B cell (primary cell): ENCODE measurements at regions not wholly inside any gene's neighbourhood (a gene's known extent, or its start where the extent isn't known, plus 50 kb on each side); places are given as distances from the start of the nearest gene placed in this dataset.

Experiments used
- ATAC-seq: fragments of 200-7000 bp; cut with Tn5 transposase; one replicate; pipeline ENCODE4 v1.10.0; 2021; ENCODE audit warnings: low read depth, mild to moderate bottlenecking, moderate number of reproducible peaks, moderate library complexity
- CTCF ChIA-PET: fragments of 350-600 bp; sonication (Branson Sonifier 250); formaldehyde crosslinking; loops from one replicate; lab custom pipeline; 2021; ENCODE audit warnings: antibody characterized with exemption, inconsistent platforms; lab: Charles Lee
- POLR2A ChIA-PET: fragments of 350-600 bp; sonication (Branson Sonifier 250); formaldehyde crosslinking; loops from one replicate; lab custom pipeline; 2021; ENCODE audit warnings: antibody characterized with exemption; lab: Charles Lee
- DNase-seq: peaks from one replicate; pipeline ENCODE4 v3.0.0; 2013
- H2AFZ ChIP-seq: 2 replicates; pipeline ENCODE4 v1.6.1; 2012; ENCODE audit warnings: mild to moderate bottlenecking, low read depth, low read length; ENCODE audit not compliant: insufficient read depth, poor library complexity, severe bottlenecking
- H3K27ac ChIP-seq, 2 donors: 1 replicate in 1 of 2; 2 replicates in 1 of 2; pipeline ENCODE4 v1.5.1; 2012 to 2013; ENCODE audit warnings: low read length in 2 of 2, mild to moderate bottlenecking in 2 of 2, moderate library complexity in 1 of 2
- H3K27me3 ChIP-seq, 4 experiments: fragments of 200-600 bp in 1 of 4; sonication (generic) in 1 of 4; replicated peaks in 1 of 4; 1 replicate in 2 of 4; 2 replicates in 2 of 4; pipeline versions ENCODE4 v1.6.1 to v1.7.0; 2013 to 2016; ENCODE audit warnings: low read length in 3 of 4, mild to moderate bottlenecking in 2 of 4, mixed read lengths in 1 of 4, moderate library complexity in 1 of 4; ENCODE audit not compliant: insufficient read depth in 4 of 4, control insufficient read depth in 3 of 4; ENCODE audit errors: control extremely low read depth in 1 of 4
- H3K36me3 ChIP-seq, 2 experiments: replicated peaks in 1 of 2; 1 replicate in 1 of 2; 2 replicates in 1 of 2; pipeline versions ENCODE4 v1.6.1 to v1.7.1; 2013; ENCODE audit warnings: low read length in 1 of 2; ENCODE audit not compliant: insufficient read depth in 2 of 2, control insufficient read depth in 1 of 2; ENCODE audit errors: control extremely low read depth in 1 of 2, extremely low read depth in 1 of 2
- H3K4me1 ChIP-seq, 2 donors: fragments of 200-600 bp in 1 of 2; sonication (generic) in 1 of 2; 1 replicate in 1 of 2; 2 replicates in 1 of 2; pipeline versions ENCODE4 v1.5.1 to v1.6.1; 2013 to 2017; ENCODE audit warnings: low read length in 2 of 2; ENCODE audit not compliant: control insufficient read depth in 2 of 2, insufficient read depth in 2 of 2
- H3K4me2 ChIP-seq: replicated peaks from 2 replicates; pipeline ENCODE3; 2012; ENCODE audit warnings: mild to moderate bottlenecking, low read depth, low read length; ENCODE audit not compliant: poor library complexity, severe bottlenecking
- H3K4me3 ChIP-seq, 5 experiments: fragments of 200-600 bp in 1 of 5; sonication (generic) in 1 of 5; 1 replicate in 3 of 5; 2 replicates in 2 of 5; pipeline versions ENCODE4 v1.5.1 to v1.7.0; 2011 to 2016; ENCODE audit warnings: low read length in 4 of 5, mild to moderate bottlenecking in 4 of 5, low read depth in 2 of 5, control low read depth in 1 of 5, moderate library complexity in 1 of 5; ENCODE audit not compliant: insufficient read depth in 1 of 5; ENCODE audit errors: control extremely low read depth in 1 of 5, extremely low read depth in 1 of 5
- H3K79me2 ChIP-seq: fragments of 200-600 bp; sonication (generic); one replicate; pipeline ENCODE4 v1.6.0; 2016; ENCODE audit warnings: low read length; ENCODE audit not compliant: control insufficient read depth, insufficient read depth
- H3K9ac ChIP-seq: fragments of 200-600 bp; sonication (generic); 2 replicates; pipeline ENCODE4 v1.6.1; 2017; ENCODE audit warnings: mild to moderate bottlenecking, low read length, moderate library complexity
- H3K9me3 ChIP-seq, 3 donors: one replicate each; pipeline versions ENCODE4 v1.6.1 to v1.7.1; 2013; ENCODE audit warnings: low read length in 2 of 3; ENCODE audit not compliant: control insufficient read depth in 2 of 3, insufficient read depth in 1 of 3; ENCODE audit errors: control extremely low read depth in 1 of 3
- H4K20me1 ChIP-seq: 2 replicates; pipeline ENCODE4 v1.6.0; 2012; ENCODE audit warnings: mild to moderate bottlenecking, low read length; ENCODE audit not compliant: insufficient read depth, control insufficient read depth, poor library complexity, severe bottlenecking
- H3K27ac Mint-ChIP-seq: one replicate; pipeline ENCODE4 v1.8.0; 2021; ENCODE audit warnings: mixed read lengths
- H3K27me3 Mint-ChIP-seq: one replicate; pipeline ENCODE4 v1.8.0; 2021; ENCODE audit warnings: mixed read lengths
- H3K4me1 Mint-ChIP-seq: one replicate; pipeline ENCODE4 v1.8.0; 2021; ENCODE audit warnings: mixed read lengths
- H3K4me3 Mint-ChIP-seq: one replicate; pipeline ENCODE4 v1.8.0; 2021; ENCODE audit warnings: mixed read lengths
- H3K9me3 Mint-ChIP-seq: one replicate; pipeline ENCODE4 v1.8.0; 2022; ENCODE audit warnings: mixed read lengths; ENCODE audit not compliant: insufficient read depth
- CTCF ChIP-seq: fragments of 200-600 bp; IDR thresholded peaks from one replicate; pipeline ENCODE4 v1.8.0; 2022; ENCODE audit warnings: antibody characterized with exemption, mild to moderate bottlenecking
- EZH2 ChIP-seq: IDR thresholded peaks from 2 replicates; pipeline ENCODE4 v1.6.1; 2012; ENCODE audit warnings: borderline replicate concordance, low read depth, mild to moderate bottlenecking, moderate library complexity, low read length; ENCODE audit not compliant: insufficient read depth, poor library complexity, severe bottlenecking
- WGBS: methylation state at CpG from one replicate; pipeline ENCODE4 v1.1.5; 2013; ENCODE audit warnings: missing lambda C conversion rate; ENCODE audit not compliant: insufficient coverage; 5-methylcytosine and 5-hydroxymethylcytosine counted together
- intact Hi-C: fragments of 100-400 bp; cut with micrococcal nuclease; formaldehyde crosslinking; loops from one replicate; pipeline ENCODE4 v1.10.0; 2022

GRCh38 chr14:44820230-44820964, 141.3 kb downstream of the KLHL28 start:
- Mint-ChIP-seq H3K27ac (no peak overlapping the region), H3K4me3 (no peak overlapping the region), H3K9me3 (peaks cover 2% of the 10 kb centered on the region), H3K27me3 (peaks cover 28% of the 10 kb centered on the region), H3K4me1 (no peaks in the 10 kb centered on the region)
- Histone ChIP-seq H3K36me3 (no peaks in the 10 kb centered on the region), H3K27me3 (no peaks in the 10 kb centered on the region), H3K4me1 (no peaks in the 10 kb centered on the region), H4K20me1 (no peaks in the 10 kb centered on the region), H3K9me3 (no peaks in the 10 kb centered on the region), H3K79me2 (no peaks in the 10 kb centered on the region), H3K4me3 (no peak overlapping the region), H2AFZ (no peak overlapping the region), H3K27ac (no peak overlapping the region), H3K9ac (no peak overlapping the region), H3K4me2 (no peak overlapping the region)
- POLR2A ChIA-PET = no interaction called here
- WGBS = 89% methylated on average over 5 of the region's 5 CpGs
- DNase-seq = no peak
- no peak for ATAC-seq
- no peak for TF ChIP-seq CTCF
- TF ChIP-seq EZH2 = no peak
- CTCF ChIA-PET = no interaction called here
- intact Hi-C loops = no loop called here

- Mint-ChIP-seq H3K27ac (no peak overlapping the region), H3K4me3 (no peak overlapping the region), H3K4me1 (no peaks in the 10 kb centered on the region), H3K27me3 (peaks cover 30% of the 10 kb centered on the region), H3K9me3 (no peaks in the 10 kb centered on the region)
- POLR2A ChIA-PET = no interaction called here
- Histone ChIP-seq H3K79me2 (no peaks in the 10 kb centered on the region), H3K9ac (no peak overlapping the region), H3K4me1 (no peaks in the 10 kb centered on the region), H3K9me3 (no peaks in the 10 kb centered on the region), H2AFZ (no peak overlapping the region), H3K27ac (no peak overlapping the region), H3K4me2 (no peak overlapping the region), H4K20me1 (no peaks in the 10 kb centered on the region), H3K4me3 (no peak overlapping the region), H3K36me3 (no peaks in the 10 kb centered on the region), H3K27me3 (no peaks in the 10 kb centered on the region)
- DNase-seq (no peak), ATAC-seq (no peak)
- WGBS = 80% methylated on average over 1 of the region's 2 CpGs
- TF ChIP-seq CTCF (no peak), EZH2 (no peak)
- CTCF ChIA-PET = no interaction called here
- intact Hi-C loops = no loop called here
Measured at GRCh38 chr14:44814196-44814595, 147.6 kb downstream of the KLHL28 start.
